ENCODE measurements at regions not wholly inside any gene's neighbourhood (a gene's known extent, or its start where the extent isn't known, plus 50 kb on each side); places are given as distances from the start of the nearest gene placed in this dataset.

DNA sequence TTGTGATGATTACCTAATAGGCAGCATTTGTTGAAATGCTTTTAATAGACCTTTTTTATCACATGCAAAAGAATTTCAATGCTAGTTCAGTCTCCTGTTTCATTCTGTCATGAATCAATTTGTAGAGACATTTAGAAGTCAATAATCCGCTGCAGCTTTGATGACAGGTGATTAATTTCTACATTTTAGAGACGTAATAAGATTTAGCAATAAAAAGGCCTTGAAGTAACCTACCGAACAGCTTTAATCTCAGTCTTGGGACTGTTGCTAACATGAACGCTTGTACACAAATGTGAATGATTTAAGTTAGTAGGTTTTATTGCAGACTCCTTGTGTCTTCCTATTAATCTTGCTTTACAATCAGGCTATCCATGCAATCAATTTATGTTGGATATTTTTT, 186.5 kb downstream of the MZT1 start:
- Histone ChIP-seq H3K9me3 (ENCODE audit: control insufficient read depth in 2 of 2, insufficient read depth in 1 of 2, low read depth in 1 of 2, low read length in 1 of 2) (no peaks in the 10 kb centered on the region), H3K27ac (ENCODE audit: low read depth in 2 of 2, low read length in 1 of 2) (no peak overlapping the region), H3K27me3 (ENCODE audit: control insufficient read depth in 1 of 2, insufficient read depth in 2 of 2, low read length in 2 of 2) (peaks cover 0 to 2% of the 10 kb centered on the region in 2 donors), H3K36me3 (ENCODE audit: control insufficient read depth in 2 of 2, insufficient read depth in 2 of 2, low read length in 1 of 2) (no peaks in the 10 kb centered on the region), H3K4me3 (ENCODE audit: low read depth in 1 of 2, low read length in 2 of 2) (no peak overlapping the region), H3K4me1 (ENCODE audit: control insufficient read depth in 2 of 2, insufficient read depth in 2 of 2, low read length in 1 of 2) (peaks cover 0 to 3% of the 10 kb centered on the region in 2 donors)
- WGBS, 2 donors = 67 to 91% methylated on average over 4 of the region's 4 CpGs

DNA sequence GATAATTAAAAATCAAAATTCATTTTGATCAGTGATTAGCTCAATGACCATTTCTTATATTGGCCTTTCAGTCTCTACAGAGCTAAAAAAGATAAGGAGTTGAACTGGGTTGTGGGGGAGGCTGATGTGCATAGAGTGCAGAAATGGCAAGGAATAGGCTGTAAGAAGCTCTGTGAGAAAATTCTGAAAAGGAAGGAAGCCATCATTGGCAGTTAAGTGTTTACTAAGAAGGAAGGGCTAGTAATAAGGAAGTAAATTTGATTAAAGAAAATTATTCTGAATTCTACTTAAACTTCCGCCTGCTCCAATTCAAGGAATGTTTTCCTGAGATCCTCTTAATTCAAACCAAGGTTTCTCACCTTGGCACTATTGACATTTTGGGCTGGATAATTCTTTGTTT, 187.5 kb downstream of the MZT1 start:
- peaks cover 0 to 2% of the 10 kb centered on the region in 2 donors for H3K27me3 ChIP-seq (ENCODE audit: control insufficient read depth in 1 of 2, insufficient read depth in 2 of 2, low read length in 2 of 2)
- no peaks in the 10 kb centered on the region for H3K9me3 ChIP-seq (ENCODE audit: control insufficient read depth in 2 of 2, insufficient read depth in 1 of 2, low read depth in 1 of 2, low read length in 1 of 2)
- no peak overlapping the region for H3K4me3 ChIP-seq (ENCODE audit: low read depth in 1 of 2, low read length in 2 of 2)
- peaks cover 0 to 3% of the 10 kb centered on the region in 2 donors for H3K4me1 ChIP-seq (ENCODE audit: control insufficient read depth in 2 of 2, insufficient read depth in 2 of 2, low read length in 1 of 2)
- 83 to 86% methylated on average over 1 of the region's 1 CpG for WGBS, 2 donors
- H3K27ac ChIP-seq (ENCODE audit: low read depth in 2 of 2, low read length in 1 of 2) = no peak overlapping the region
- no peaks in the 10 kb centered on the region for H3K36me3 ChIP-seq (ENCODE audit: control insufficient read depth in 2 of 2, insufficient read depth in 2 of 2, low read length in 1 of 2)

DNA sequence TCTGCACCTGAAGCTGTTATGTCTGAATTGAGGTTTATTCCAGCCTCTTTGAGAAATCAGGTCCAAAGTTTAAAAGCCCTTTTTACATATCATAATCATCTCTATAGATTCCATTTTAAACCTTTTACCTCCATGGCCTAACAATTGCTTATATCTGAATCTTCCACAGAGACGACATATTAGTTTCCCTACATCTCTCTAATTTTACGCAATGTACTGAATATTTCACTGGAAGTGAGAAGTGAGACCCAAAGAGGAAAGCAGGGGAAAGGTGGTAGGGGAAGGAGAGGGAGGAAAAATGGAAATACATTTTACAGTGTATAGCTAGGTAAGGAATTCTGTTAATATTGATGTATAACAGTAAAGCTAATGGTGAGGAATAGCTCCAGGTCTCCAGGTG, 189.6 kb downstream of the MZT1 start:
- Histone ChIP-seq H3K9me3 (ENCODE audit: control insufficient read depth in 2 of 2, insufficient read depth in 1 of 2, low read depth in 1 of 2, low read length in 1 of 2) (no peaks in the 10 kb centered on the region), H3K27ac (ENCODE audit: low read depth in 2 of 2, low read length in 1 of 2) (no peak overlapping the region), H3K36me3 (ENCODE audit: control insufficient read depth in 2 of 2, insufficient read depth in 2 of 2, low read length in 1 of 2) (no peaks in the 10 kb centered on the region), H3K27me3 (ENCODE audit: control insufficient read depth in 1 of 2, insufficient read depth in 2 of 2, low read length in 2 of 2) (peaks cover 0 to 2% of the 10 kb centered on the region in 2 donors), H3K4me1 (ENCODE audit: control insufficient read depth in 2 of 2, insufficient read depth in 2 of 2, low read length in 1 of 2) (peaks cover 0 to 3% of the 10 kb centered on the region in 2 donors), H3K4me3 (ENCODE audit: low read depth in 1 of 2, low read length in 2 of 2) (no peak overlapping the region)
- 96% methylated on average over 2 of the region's 2 CpGs for WGBS, 2 donors

DNA sequence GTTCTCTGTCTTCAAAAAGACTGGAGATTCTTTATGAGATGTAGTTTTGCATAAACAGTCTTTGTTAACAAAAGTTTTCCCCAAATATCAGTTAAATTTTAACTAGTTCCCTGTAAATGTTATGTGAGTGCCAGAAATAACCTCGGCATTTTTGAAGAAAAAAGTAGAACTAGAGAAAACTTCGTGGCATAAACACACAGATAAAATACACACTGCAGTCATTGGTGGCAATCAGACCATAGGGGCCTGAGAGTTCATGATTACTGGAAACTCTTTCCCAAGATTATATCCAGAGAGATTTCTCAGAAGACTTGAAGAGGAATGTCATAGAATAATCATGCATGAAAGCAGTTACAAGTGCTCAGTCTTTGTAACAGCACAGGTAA, 190.0 kb downstream of the MZT1 start:
- Histone ChIP-seq H3K36me3 (ENCODE audit: control insufficient read depth in 2 of 2, insufficient read depth in 2 of 2, low read length in 1 of 2) (no peaks in the 10 kb centered on the region), H3K4me1 (ENCODE audit: control insufficient read depth in 2 of 2, insufficient read depth in 2 of 2, low read length in 1 of 2) (peaks cover 0 to 3% of the 10 kb centered on the region in 2 donors), H3K27me3 (ENCODE audit: control insufficient read depth in 1 of 2, insufficient read depth in 2 of 2, low read length in 2 of 2) (peaks cover 0 to 2% of the 10 kb centered on the region in 2 donors), H3K4me3 (ENCODE audit: low read depth in 1 of 2, low read length in 2 of 2) (no peak overlapping the region), H3K9me3 (ENCODE audit: control insufficient read depth in 2 of 2, insufficient read depth in 1 of 2, low read depth in 1 of 2, low read length in 1 of 2) (no peaks in the 10 kb centered on the region), H3K27ac (ENCODE audit: low read depth in 2 of 2, low read length in 1 of 2) (no peak overlapping the region)
- WGBS, 2 donors = 38 to 51% methylated on average over 2 of the region's 2 CpGs

DNA sequence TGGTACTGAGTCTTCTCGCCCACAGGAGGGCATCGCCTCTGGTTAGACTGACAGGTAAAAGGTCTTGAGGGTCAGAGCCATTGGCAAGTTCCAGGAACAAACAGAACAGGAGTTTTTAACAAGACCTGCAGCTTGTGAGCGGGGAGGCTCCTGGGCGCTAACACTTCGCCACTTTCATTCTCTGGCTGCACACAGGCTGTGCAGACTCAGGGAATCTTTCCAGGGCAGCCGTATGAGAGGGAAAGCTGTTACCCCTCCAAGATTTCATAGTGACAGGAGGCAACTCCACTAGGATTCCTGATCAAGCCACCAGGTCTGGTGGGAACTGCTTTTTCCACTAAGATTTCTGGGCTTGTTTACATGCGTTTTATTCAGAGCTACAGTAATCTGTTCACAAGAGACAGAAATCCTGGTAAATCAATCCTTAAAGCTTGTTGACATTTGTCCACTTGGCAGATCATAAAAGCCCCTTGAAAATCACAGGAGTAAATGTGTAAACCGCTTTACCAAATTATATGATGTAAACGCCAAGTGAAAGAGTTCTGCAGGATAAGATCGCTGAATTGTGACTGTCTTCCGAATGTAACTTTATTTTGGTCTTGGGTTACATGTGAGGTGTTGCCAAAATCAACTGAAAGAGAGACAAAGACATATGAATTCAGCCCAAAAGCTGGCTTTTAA, 190.6 kb downstream of the MZT1 start:
- no peak overlapping the region for H3K4me3 ChIP-seq (ENCODE audit: low read depth in 1 of 2, low read length in 2 of 2)
- H3K27ac ChIP-seq (ENCODE audit: low read depth in 2 of 2, low read length in 1 of 2) = no peak overlapping the region
- no peaks in the 10 kb centered on the region for H3K9me3 ChIP-seq (ENCODE audit: control insufficient read depth in 2 of 2, insufficient read depth in 1 of 2, low read depth in 1 of 2, low read length in 1 of 2)
- H3K4me1 ChIP-seq (ENCODE audit: control insufficient read depth in 2 of 2, insufficient read depth in 2 of 2, low read length in 1 of 2) = peaks cover 0 to 3% of the 10 kb centered on the region in 2 donors
- 45 to 47% methylated on average over 11 of the region's 11 CpGs for WGBS, 2 donors
- peaks cover 0 to 2% of the 10 kb centered on the region in 2 donors for H3K27me3 ChIP-seq (ENCODE audit: control insufficient read depth in 1 of 2, insufficient read depth in 2 of 2, low read length in 2 of 2)
- no peaks in the 10 kb centered on the region for H3K36me3 ChIP-seq (ENCODE audit: control insufficient read depth in 2 of 2, insufficient read depth in 2 of 2, low read length in 1 of 2)

DNA sequence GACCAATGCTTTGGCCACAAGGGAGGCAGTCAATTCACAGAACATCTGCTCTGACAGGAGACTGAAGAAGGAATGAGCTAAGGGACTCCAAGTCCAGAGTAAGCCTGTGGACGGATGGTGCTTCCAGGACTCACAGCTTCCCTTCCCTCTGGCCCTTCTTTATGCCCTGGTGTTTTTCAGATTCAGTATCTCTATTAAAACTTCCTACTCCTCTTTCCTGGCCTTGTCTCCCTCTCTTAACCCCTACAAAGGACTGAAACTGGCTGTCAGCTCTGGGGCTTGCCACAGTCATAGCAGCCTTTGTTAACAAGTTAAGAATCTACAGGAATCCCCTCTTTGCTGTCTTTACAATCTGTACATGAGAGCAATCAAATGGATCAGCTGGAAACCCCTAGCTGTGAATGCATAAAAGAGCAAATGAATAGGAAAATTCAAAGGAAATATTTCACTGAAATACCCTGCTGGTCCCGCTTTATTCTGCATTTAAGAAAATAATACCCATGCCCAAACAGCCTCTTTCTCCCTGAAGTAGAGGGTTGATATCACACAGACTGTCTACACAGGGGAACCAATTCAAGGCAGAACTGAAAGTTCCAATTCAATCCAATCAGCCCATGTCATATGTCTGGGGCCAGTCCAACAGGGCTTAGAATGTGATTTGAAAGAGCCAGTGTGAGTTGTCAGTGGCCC, 192.3 kb downstream of the MZT1 start:
- no peak overlapping the region for H3K4me3 ChIP-seq (ENCODE audit: low read depth in 1 of 2, low read length in 2 of 2)
- H3K27me3 ChIP-seq (ENCODE audit: control insufficient read depth in 1 of 2, insufficient read depth in 2 of 2, low read length in 2 of 2) = peaks cover 0 to 2% of the 10 kb centered on the region in 2 donors
- H3K4me1 ChIP-seq (ENCODE audit: control insufficient read depth in 2 of 2, insufficient read depth in 2 of 2, low read length in 1 of 2) = peaks cover 0 to 3% of the 10 kb centered on the region in 2 donors
- 80 to 92% methylated on average over 2 of the region's 2 CpGs for WGBS, 2 donors
- no peaks in the 10 kb centered on the region for H3K9me3 ChIP-seq (ENCODE audit: control insufficient read depth in 2 of 2, insufficient read depth in 1 of 2, low read depth in 1 of 2, low read length in 1 of 2)
- no peaks in the 10 kb centered on the region for H3K36me3 ChIP-seq (ENCODE audit: control insufficient read depth in 2 of 2, insufficient read depth in 2 of 2, low read length in 1 of 2)
- H3K27ac ChIP-seq (ENCODE audit: low read depth in 2 of 2, low read length in 1 of 2) = no peak overlapping the region

GRCh38 chr13:72530471-72530870, 197.0 kb downstream of the MZT1 start:
- no peaks in the 10 kb centered on the region for H3K9me3 ChIP-seq (ENCODE audit: control insufficient read depth in 2 of 2, insufficient read depth in 1 of 2, low read depth in 1 of 2, low read length in 1 of 2)
- no peaks in the 10 kb centered on the region for H3K27me3 ChIP-seq (ENCODE audit: control insufficient read depth in 1 of 2, insufficient read depth in 2 of 2, low read length in 2 of 2)
- no peaks in the 10 kb centered on the region for H3K4me1 ChIP-seq (ENCODE audit: control insufficient read depth in 2 of 2, insufficient read depth in 2 of 2, low read length in 1 of 2)
- no peak overlapping the region for H3K27ac ChIP-seq (ENCODE audit: low read depth in 2 of 2, low read length in 1 of 2)
- no peaks in the 10 kb centered on the region for H3K36me3 ChIP-seq (ENCODE audit: control insufficient read depth in 2 of 2, insufficient read depth in 2 of 2, low read length in 1 of 2)
- H3K4me3 ChIP-seq (ENCODE audit: low read depth in 1 of 2, low read length in 2 of 2) = no peak overlapping the region
- 75% methylated on average over 5 of the region's 5 CpGs for WGBS, 2 donors

DNA sequence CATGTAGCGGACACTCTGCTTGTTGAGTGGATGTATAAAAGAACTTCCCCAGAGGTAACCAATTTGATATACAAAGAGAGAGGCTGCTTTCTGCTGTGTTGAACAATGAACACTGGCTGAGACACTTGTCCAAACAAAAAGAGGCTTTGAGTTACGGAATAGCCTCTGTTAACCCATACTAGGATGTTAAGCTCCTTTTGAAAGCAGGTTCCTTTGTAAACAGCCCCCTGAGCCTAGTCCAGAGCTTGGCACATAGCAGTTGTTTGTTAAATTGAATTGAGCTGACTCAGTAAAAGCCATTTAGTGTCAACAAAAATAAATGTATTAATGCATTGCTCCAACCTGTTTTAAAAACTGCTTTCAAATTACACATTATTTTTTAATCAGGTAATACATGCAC, 200.1 kb downstream of the MZT1 start:
- Histone ChIP-seq H3K27ac (ENCODE audit: low read depth in 2 of 2, low read length in 1 of 2) (no peak overlapping the region), H3K27me3 (ENCODE audit: control insufficient read depth in 1 of 2, insufficient read depth in 2 of 2, low read length in 2 of 2) (no peaks in the 10 kb centered on the region), H3K9me3 (ENCODE audit: control insufficient read depth in 2 of 2, insufficient read depth in 1 of 2, low read depth in 1 of 2, low read length in 1 of 2) (no peaks in the 10 kb centered on the region), H3K36me3 (ENCODE audit: control insufficient read depth in 2 of 2, insufficient read depth in 2 of 2, low read length in 1 of 2) (no peaks in the 10 kb centered on the region), H3K4me1 (ENCODE audit: control insufficient read depth in 2 of 2, insufficient read depth in 2 of 2, low read length in 1 of 2) (no peaks in the 10 kb centered on the region), H3K4me3 (ENCODE audit: low read depth in 1 of 2, low read length in 2 of 2) (no peak overlapping the region)
- WGBS, 2 donors = 85 to 94% methylated on average over 2 of the region's 2 CpGs

DNA sequence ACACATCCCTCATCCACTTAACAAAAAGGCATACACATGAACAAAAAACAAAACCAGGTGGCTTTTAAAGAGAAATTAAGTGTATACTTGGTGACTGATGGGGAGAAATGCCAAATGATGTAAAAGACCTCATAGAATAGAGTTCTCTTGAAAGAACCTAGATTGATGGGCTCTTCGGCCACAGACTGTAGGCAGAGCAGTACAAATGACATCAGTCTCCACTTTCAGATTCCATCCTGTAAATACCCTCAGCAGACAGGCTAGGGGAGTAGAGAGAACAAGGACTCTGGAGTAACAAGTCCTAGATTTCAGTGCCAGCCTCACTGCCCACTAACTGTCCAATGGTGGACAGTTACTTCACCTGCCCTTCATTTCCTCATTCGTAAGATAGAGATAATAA, 203.8 kb downstream of the MZT1 start:
- Histone ChIP-seq H3K4me1 (ENCODE audit: control insufficient read depth in 2 of 2, insufficient read depth in 2 of 2, low read length in 1 of 2) (no peaks in the 10 kb centered on the region), H3K27ac (ENCODE audit: low read depth in 2 of 2, low read length in 1 of 2) (no peak overlapping the region), H3K9me3 (ENCODE audit: control insufficient read depth in 2 of 2, insufficient read depth in 1 of 2, low read depth in 1 of 2, low read length in 1 of 2) (no peaks in the 10 kb centered on the region), H3K36me3 (ENCODE audit: control insufficient read depth in 2 of 2, insufficient read depth in 2 of 2, low read length in 1 of 2) (no peaks in the 10 kb centered on the region), H3K27me3 (ENCODE audit: control insufficient read depth in 1 of 2, insufficient read depth in 2 of 2, low read length in 2 of 2) (no peaks in the 10 kb centered on the region), H3K4me3 (ENCODE audit: low read depth in 1 of 2, low read length in 2 of 2) (no peak overlapping the region)
- 92% methylated on average over 2 of the region's 2 CpGs for WGBS, 2 donors

GRCh38 chr13:72523049-72523448, 204.4 kb downstream of the MZT1 start:
- Histone ChIP-seq H3K4me3 (ENCODE audit: low read depth in 1 of 2, low read length in 2 of 2) (no peak overlapping the region), H3K4me1 (ENCODE audit: control insufficient read depth in 2 of 2, insufficient read depth in 2 of 2, low read length in 1 of 2) (no peaks in the 10 kb centered on the region), H3K27me3 (ENCODE audit: control insufficient read depth in 1 of 2, insufficient read depth in 2 of 2, low read length in 2 of 2) (no peaks in the 10 kb centered on the region), H3K9me3 (ENCODE audit: control insufficient read depth in 2 of 2, insufficient read depth in 1 of 2, low read depth in 1 of 2, low read length in 1 of 2) (no peaks in the 10 kb centered on the region), H3K27ac (ENCODE audit: low read depth in 2 of 2, low read length in 1 of 2) (no peak overlapping the region), H3K36me3 (ENCODE audit: control insufficient read depth in 2 of 2, insufficient read depth in 2 of 2, low read length in 1 of 2) (no peaks in the 10 kb centered on the region)
- 71 to 75% methylated on average over 4 of the region's 4 CpGs for WGBS, 2 donors
